Naive thymus-derived CD4-positive, alpha-beta T cell (primary cell): ENCODE measurements at regions not wholly inside any gene's neighbourhood (a gene's known extent, or its start where the extent isn't known, plus 50 kb on each side); places are given as distances from the start of the nearest gene placed in this dataset.

ENCODE experiments used
- ATAC-seq: fragments of 150-1000 bp; cut with Tn5 transposase; 2 replicates; pipeline ENCODE4 v1.10.0; 2021; ENCODE audit warnings: mild to moderate bottlenecking, moderate library complexity
- CTCF ChIA-PET: fragments of 350-600 bp; sonication (Branson Sonifier 250); formaldehyde crosslinking; loops from one replicate; lab custom pipeline; 2021; ENCODE audit warnings: antibody characterized with exemption; lab: Charles Lee
- POLR2A ChIA-PET: fragments of 350-600 bp; sonication (Branson Sonifier 250); formaldehyde crosslinking; loops from one replicate; lab custom pipeline; 2021; ENCODE audit warnings: antibody characterized with exemption, inconsistent platforms; lab: Charles Lee
- DNase-seq, 9 donors: peaks; one replicate each; pipeline versions ENCODE4 v3.0.0 to v3.0.0-alpha.2; 2020 to 2022; ENCODE audit warnings: mixed read lengths in 1 of 9
- H3K27ac ChIP-seq: one replicate; pipeline ENCODE4 v1.7.0; 2013; ENCODE audit warnings: mild to moderate bottlenecking, low read depth, low read length, moderate library complexity
- H3K27me3 ChIP-seq, 2 donors: one replicate each; pipeline ENCODE4 v1.7.0; 2013; ENCODE audit warnings: low read length in 2 of 2, mild to moderate bottlenecking in 2 of 2, moderate library complexity in 2 of 2; ENCODE audit not compliant: control insufficient read depth in 2 of 2, insufficient read depth in 2 of 2
- H3K36me3 ChIP-seq, 3 experiments: 1 replicate in 2 of 3; 2 replicates in 1 of 3; pipeline ENCODE4 v1.7.0; 2013; ENCODE audit warnings: low read length in 3 of 3, mild to moderate bottlenecking in 3 of 3, moderate library complexity in 1 of 3; ENCODE audit not compliant: insufficient read depth in 3 of 3, control insufficient read depth in 2 of 3
- H3K4me1 ChIP-seq, 2 donors: one replicate each; pipeline ENCODE4 v1.7.0; 2013; ENCODE audit warnings: low read length in 2 of 2, mild to moderate bottlenecking in 2 of 2, moderate library complexity in 1 of 2; ENCODE audit not compliant: control insufficient read depth in 2 of 2, insufficient read depth in 2 of 2
- H3K4me3 ChIP-seq: 2 replicates; pipeline ENCODE4 v1.7.0; 2013; ENCODE audit warnings: mild to moderate bottlenecking, low read length
- H3K9me3 ChIP-seq, 3 experiments: 1 replicate in 2 of 3; 2 replicates in 1 of 3; pipeline ENCODE4 v1.7.0; 2013; ENCODE audit warnings: low read length in 3 of 3; ENCODE audit not compliant: control insufficient read depth in 2 of 3
- H3K27ac Mint-ChIP-seq, 9 donors: one replicate each; pipeline ENCODE4 v1.8.0; 2020 to 2022; ENCODE audit warnings: mixed read lengths in 9 of 9, mild to moderate bottlenecking in 8 of 9, moderate library complexity in 5 of 9, inconsistent platforms in 2 of 9
- H3K27me3 Mint-ChIP-seq, 5 donors: one replicate each; pipeline ENCODE4 v1.8.0; 2021 to 2022; ENCODE audit warnings: mixed read lengths in 5 of 5, mild to moderate bottlenecking in 1 of 5
- H3K36me3 Mint-ChIP-seq, 5 donors: one replicate each; pipeline ENCODE4 v1.8.0; 2020 to 2022; ENCODE audit warnings: mixed read lengths in 5 of 5, mild to moderate bottlenecking in 3 of 5, inconsistent platforms in 1 of 5
- H3K4me1 Mint-ChIP-seq, 7 donors: one replicate each; pipeline ENCODE4 v1.8.0; 2020 to 2022; ENCODE audit warnings: mixed read lengths in 7 of 7, mild to moderate bottlenecking in 3 of 7, inconsistent platforms in 1 of 7
- H3K4me3 Mint-ChIP-seq, 10 donors: one replicate each; pipeline ENCODE4 v1.8.0; 2020 to 2022; ENCODE audit warnings: mild to moderate bottlenecking in 10 of 10, mixed read lengths in 10 of 10, moderate library complexity in 6 of 10, inconsistent platforms in 2 of 10
- H3K9me3 Mint-ChIP-seq, 11 donors: one replicate each; pipeline ENCODE4 v1.8.0; 2020 to 2022; ENCODE audit warnings: mixed read lengths in 11 of 11, mild to moderate bottlenecking in 4 of 11, inconsistent platforms in 1 of 11, moderate library complexity in 1 of 11
- intact Hi-C, 2 donors: fragments of 100-400 bp; cut with micrococcal nuclease; formaldehyde crosslinking; loops; one replicate each; pipeline ENCODE4 v1.15.1; 2023

DNA sequence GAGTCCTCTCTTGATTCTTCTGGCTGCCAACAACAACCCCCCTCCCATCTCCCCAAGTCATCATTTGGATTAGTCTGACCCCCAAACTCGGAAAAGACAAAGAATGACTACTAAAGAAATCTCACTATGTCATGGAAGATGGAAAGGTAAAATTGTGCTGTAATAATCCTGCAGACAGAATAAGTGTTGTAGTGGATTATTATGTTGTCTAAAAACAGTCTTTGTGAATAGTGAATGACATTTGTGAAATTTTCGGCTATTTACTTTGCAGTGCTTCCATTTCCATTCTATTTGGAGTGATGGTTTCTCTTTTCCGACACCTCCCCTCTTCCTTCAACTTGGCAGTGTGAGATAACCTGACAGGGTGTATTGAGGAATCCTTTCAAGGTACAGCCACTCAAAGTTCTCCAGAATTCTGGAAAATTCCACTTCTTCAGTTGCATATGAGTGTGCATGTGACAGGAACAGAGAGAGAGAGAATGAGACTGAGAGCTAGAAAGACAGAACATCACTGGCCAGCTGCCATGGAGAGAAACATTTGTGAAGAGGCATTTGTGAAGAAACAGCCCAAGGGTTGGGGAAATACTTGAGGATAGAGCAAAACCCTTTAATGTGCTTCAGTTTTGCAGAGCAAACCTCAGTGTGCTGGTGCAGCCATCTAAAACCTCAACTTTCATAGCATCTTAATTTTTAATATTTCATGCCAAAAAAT is 141.9 kb upstream of the DLX2 start:
- no peak for ATAC-seq
- Histone ChIP-seq H3K9me3 (no peaks in the 10 kb centered on the region), H3K36me3 (no peaks in the 10 kb centered on the region), H3K4me3 (no peak overlapping the region), H3K27ac (no peak overlapping the region), H3K27me3 (no peaks in the 10 kb centered on the region), H3K4me1 (peaks cover 0 to 6% of the 10 kb centered on the region in 2 donors)
- H3K4me1 Mint-ChIP-seq: peaks cover 2 to 24% (median 11%) of the 10 kb centered on the region in 7 donors
- no peak for DNase-seq
- POLR2A ChIA-PET: interaction anchor here (0.6 kb wide), 1 partner anchor 15 kb away, joined by 3 read pairs; no protein-coding TSS in a partner anchor
- CTCF ChIA-PET: no interaction called here
- peaks cover 0 to 10% (median 0%) of the 10 kb centered on the region in 11 donors for H3K9me3 Mint-ChIP-seq
- H3K27ac Mint-ChIP-seq: peak overlapping the region in 1 of 9 donors; percentile 53
- H3K27me3 Mint-ChIP-seq: peaks cover 0 to 8% (median 0%) of the 10 kb centered on the region in 5 donors
- intact Hi-C loops: no loop called here
- no peak overlapping the region for H3K4me3 Mint-ChIP-seq
- H3K36me3 Mint-ChIP-seq: peaks cover 0 to 7% (median 0%) of the 10 kb centered on the region in 5 donors

DNA sequence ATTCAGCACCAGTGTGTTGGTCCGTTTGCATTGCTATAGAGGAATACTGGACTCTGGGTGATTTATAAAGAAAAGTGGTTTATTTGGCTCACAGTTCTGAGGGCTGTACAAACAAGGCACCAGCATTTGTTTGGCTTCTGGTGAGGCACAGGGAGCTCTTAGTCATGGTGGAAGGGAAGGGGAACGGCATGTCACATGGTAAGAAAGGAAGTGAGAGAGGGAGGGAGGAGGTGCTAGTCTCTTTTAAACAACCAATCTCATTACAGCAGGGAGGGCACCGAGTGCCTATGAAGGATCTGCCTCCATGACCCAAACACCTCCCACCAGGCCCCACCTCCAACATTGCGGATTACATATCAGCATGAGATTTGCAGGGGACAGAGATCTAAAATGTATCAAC is 143.9 kb upstream of the DLX2 start:
- ChIA-PET CTCF (no interaction called here), POLR2A (no interaction called here)
- no peak for DNase-seq
- Mint-ChIP-seq H3K9me3 (peaks cover 0 to 10% (median 0%) of the 10 kb centered on the region in 11 donors), H3K4me1 (peaks cover 2 to 19% (median 14%) of the 10 kb centered on the region in 7 donors), H3K27ac (no peak overlapping the region), H3K4me3 (no peak overlapping the region), H3K36me3 (peaks cover 0 to 7% (median 0%) of the 10 kb centered on the region in 5 donors), H3K27me3 (peaks cover 0 to 3% (median 0%) of the 10 kb centered on the region in 5 donors)
- Histone ChIP-seq H3K4me1 (peaks cover 0 to 6% of the 10 kb centered on the region in 2 donors), H3K27ac (no peak overlapping the region), H3K9me3 (no peaks in the 10 kb centered on the region), H3K4me3 (no peak overlapping the region), H3K36me3 (no peaks in the 10 kb centered on the region), H3K27me3 (no peaks in the 10 kb centered on the region)
- ATAC-seq: peak; percentile 38
- intact Hi-C loops: no loop called here

DNA sequence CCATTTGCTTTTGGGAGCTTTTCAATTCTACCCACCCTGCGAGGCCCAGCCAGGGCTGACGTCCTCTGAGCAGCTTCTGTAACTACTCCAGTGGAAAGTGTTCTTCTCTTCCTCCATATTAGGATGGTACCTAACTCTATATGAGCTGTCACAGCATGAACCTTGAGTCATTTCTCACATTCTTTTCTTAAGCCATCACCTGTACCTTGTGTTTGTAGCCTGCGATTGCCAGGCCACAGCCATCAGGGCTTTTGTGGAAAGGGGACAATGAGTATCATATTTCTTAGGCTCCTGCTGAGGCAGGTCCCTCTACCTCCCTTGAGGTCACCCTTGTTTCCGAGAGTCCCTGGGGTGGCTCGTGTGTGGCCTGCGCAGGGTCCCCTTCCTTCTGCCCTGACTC is 144.5 kb upstream of the DLX2 start:
- DNase-seq (no peak), ATAC-seq (no peak)
- Histone ChIP-seq H3K4me1 (peaks cover 0 to 6% of the 10 kb centered on the region in 2 donors), H3K27me3 (no peaks in the 10 kb centered on the region), H3K27ac (no peak overlapping the region), H3K4me3 (no peak overlapping the region), H3K36me3 (no peaks in the 10 kb centered on the region), H3K9me3 (no peaks in the 10 kb centered on the region)
- peaks cover 2 to 20% (median 13%) of the 10 kb centered on the region in 7 donors for H3K4me1 Mint-ChIP-seq
- intact Hi-C loops: no loop called here
- CTCF ChIA-PET: no interaction called here
- no peak overlapping the region for H3K27ac Mint-ChIP-seq
- H3K9me3 Mint-ChIP-seq: peaks cover 0 to 10% (median 0%) of the 10 kb centered on the region in 11 donors
- POLR2A ChIA-PET: no interaction called here
- H3K36me3 Mint-ChIP-seq: peaks cover 0 to 7% (median 0%) of the 10 kb centered on the region in 5 donors
- no peak overlapping the region for H3K4me3 Mint-ChIP-seq
- H3K27me3 Mint-ChIP-seq: peaks cover 0 to 3% (median 0%) of the 10 kb centered on the region in 5 donors

DNA sequence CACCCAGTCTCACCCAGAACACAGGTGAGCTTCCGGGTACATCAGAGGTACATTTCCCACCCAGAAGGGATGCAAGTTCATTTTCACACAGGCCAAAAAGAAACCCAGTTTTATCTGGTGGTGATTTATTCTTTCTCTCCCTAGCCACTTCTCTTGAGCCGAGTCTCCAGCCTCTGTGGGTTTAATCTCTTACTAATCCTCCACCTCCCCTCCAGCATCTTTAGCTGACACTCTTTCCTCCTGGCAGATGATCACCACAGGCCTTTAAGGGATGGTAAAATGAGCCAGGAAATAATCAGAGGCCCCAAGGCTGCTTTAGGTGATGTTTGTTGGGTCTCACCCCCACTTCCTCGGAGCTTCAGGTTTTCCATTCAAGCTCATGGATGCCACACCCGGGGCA is 145.7 kb upstream of the DLX2 start:
- Mint-ChIP-seq H3K9me3 (peaks cover 0 to 10% (median 0%) of the 10 kb centered on the region in 11 donors), H3K27me3 (no peaks in the 10 kb centered on the region), H3K4me3 (no peak overlapping the region), H3K4me1 (peaks cover 0 to 28% (median 6%) of the 10 kb centered on the region in 7 donors), H3K36me3 (peaks cover 0 to 7% (median 0%) of the 10 kb centered on the region in 5 donors), H3K27ac (no peak overlapping the region)
- DNase-seq: no peak
- ATAC-seq: no peak
- no peaks in the 10 kb centered on the region for H3K27me3 ChIP-seq
- POLR2A ChIA-PET: no interaction called here
- H3K9me3 ChIP-seq: no peaks in the 10 kb centered on the region
- H3K36me3 ChIP-seq: no peaks in the 10 kb centered on the region
- H3K27ac ChIP-seq: no peak overlapping the region
- no peaks in the 10 kb centered on the region for H3K4me1 ChIP-seq
- intact Hi-C loops: no loop called here
- H3K4me3 ChIP-seq: no peak overlapping the region
- CTCF ChIA-PET: no interaction called here

DNA sequence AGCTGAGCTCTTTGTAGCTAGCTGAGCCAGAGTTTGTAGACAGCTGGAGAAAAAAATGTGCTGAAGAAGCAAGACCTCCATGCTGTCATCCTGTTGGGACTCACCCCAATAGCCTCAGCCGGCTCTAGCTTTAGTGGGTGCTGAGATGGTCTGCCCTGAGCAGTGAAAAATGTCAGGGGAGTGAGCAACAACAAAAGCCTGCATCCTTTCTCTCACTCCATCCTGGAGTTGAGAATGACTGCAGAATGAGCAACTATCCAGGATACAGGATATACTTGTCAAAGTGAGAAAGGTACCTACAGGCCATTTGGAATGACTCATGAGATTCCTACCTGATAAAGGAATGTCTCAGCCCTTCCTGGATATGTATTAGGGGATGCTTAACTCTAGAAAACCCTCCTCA is 146.1 kb upstream of the DLX2 start:
- DNase-seq (no peak), ATAC-seq (no peak)
- Histone ChIP-seq H3K36me3 (no peaks in the 10 kb centered on the region), H3K4me1 (no peaks in the 10 kb centered on the region), H3K27ac (no peak overlapping the region), H3K4me3 (no peak overlapping the region), H3K27me3 (no peaks in the 10 kb centered on the region), H3K9me3 (no peaks in the 10 kb centered on the region)
- Mint-ChIP-seq H3K27me3 (no peaks in the 10 kb centered on the region), H3K36me3 (peaks cover 0 to 7% (median 0%) of the 10 kb centered on the region in 5 donors), H3K9me3 (peaks cover 0 to 10% (median 0%) of the 10 kb centered on the region in 11 donors), H3K4me3 (no peak overlapping the region), H3K4me1 (peaks cover 0 to 31% (median 8%) of the 10 kb centered on the region in 7 donors), H3K27ac (peak overlapping the region in 1 of 9 donors; percentile 56)
- POLR2A ChIA-PET: no interaction called here
- CTCF ChIA-PET: no interaction called here
- intact Hi-C loops: no loop called here

DNA sequence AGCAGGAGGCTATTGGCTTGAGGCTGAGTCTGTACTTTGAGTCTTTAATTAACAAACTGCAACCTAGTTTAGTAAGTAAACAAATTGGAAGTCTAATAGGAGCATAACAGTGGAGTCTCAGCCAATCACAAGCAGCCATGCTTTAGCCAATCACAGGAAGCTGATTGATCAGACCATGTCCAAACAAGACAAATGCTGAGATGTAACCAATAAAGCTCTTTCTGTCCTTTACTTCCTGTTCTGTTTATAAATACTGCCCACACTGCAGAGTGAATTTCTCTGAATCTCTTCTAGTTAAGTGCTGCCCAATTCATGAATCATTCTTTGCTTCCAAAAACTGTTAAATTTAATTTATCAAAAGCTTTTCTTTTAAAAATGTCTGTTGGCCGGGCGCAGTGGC is 146.6 kb upstream of the DLX2 start:
- intact Hi-C loops: no loop called here
- ATAC-seq: no peak
- DNase-seq: no peak
- H3K36me3 ChIP-seq: no peaks in the 10 kb centered on the region
- Mint-ChIP-seq H3K36me3 (peaks cover 0 to 7% (median 0%) of the 10 kb centered on the region in 5 donors), H3K27me3 (no peaks in the 10 kb centered on the region), H3K4me1 (peaks cover 0 to 36% (median 12%) of the 10 kb centered on the region in 7 donors), H3K27ac (peak overlapping the region in 1 of 9 donors; percentile 56), H3K9me3 (peaks cover 0 to 10% (median 0%) of the 10 kb centered on the region in 11 donors), H3K4me3 (no peak overlapping the region)
- no peak overlapping the region for H3K27ac ChIP-seq
- CTCF ChIA-PET: no interaction called here
- H3K9me3 ChIP-seq: no peaks in the 10 kb centered on the region
- H3K27me3 ChIP-seq: no peaks in the 10 kb centered on the region
- no peaks in the 10 kb centered on the region for H3K4me1 ChIP-seq
- POLR2A ChIA-PET: no interaction called here
- no peak overlapping the region for H3K4me3 ChIP-seq

DNA sequence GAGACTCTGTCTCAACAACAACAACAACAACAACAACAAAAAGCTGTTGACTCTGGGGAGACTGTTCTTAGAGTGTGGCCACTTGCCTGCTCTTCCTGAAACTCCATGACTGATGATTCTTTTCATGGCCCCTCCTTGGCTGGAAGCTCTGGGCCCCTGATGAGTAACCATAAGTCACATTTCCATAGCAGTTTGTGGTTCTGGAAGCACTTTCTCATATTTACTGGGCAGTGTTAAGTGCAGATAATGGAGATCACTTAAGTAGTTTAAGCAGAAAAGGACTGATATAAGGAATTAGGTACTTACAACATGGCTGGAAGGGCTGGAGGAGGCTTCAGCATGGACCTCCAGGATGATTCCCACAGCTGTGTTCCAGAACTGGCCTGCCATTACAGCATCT is 147.3 kb upstream of the DLX2 start:
- intact Hi-C loops: no loop called here
- ChIA-PET POLR2A (no interaction called here), CTCF (no interaction called here)
- H3K36me3 Mint-ChIP-seq: peaks cover 0 to 7% (median 0%) of the 10 kb centered on the region in 5 donors
- H3K27me3 ChIP-seq: no peaks in the 10 kb centered on the region
- no peak overlapping the region for H3K4me3 ChIP-seq
- H3K27ac ChIP-seq: no peak overlapping the region
- peaks cover 0 to 10% (median 0%) of the 10 kb centered on the region in 11 donors for H3K9me3 Mint-ChIP-seq
- no peaks in the 10 kb centered on the region for H3K36me3 ChIP-seq
- DNase-seq: no peak
- no peak for ATAC-seq
- no peak overlapping the region for H3K27ac Mint-ChIP-seq
- H3K4me1 ChIP-seq: no peaks in the 10 kb centered on the region
- no peak overlapping the region for H3K4me3 Mint-ChIP-seq
- H3K27me3 Mint-ChIP-seq: no peaks in the 10 kb centered on the region
- H3K9me3 ChIP-seq: no peaks in the 10 kb centered on the region
- H3K4me1 Mint-ChIP-seq: peaks cover 0 to 37% (median 12%) of the 10 kb centered on the region in 7 donors
